ENCODE measurements at regions not wholly inside any gene's neighbourhood (a gene's known extent, or its start where the extent isn't known, plus 50 kb on each side); places are given as distances from the start of the nearest gene placed in this dataset.
"Not testable (repeated sequence)": the region's sequence is repeated elsewhere in the genome, so short reads cannot be mapped to it uniquely, and the experiment has no call there.

DNA sequence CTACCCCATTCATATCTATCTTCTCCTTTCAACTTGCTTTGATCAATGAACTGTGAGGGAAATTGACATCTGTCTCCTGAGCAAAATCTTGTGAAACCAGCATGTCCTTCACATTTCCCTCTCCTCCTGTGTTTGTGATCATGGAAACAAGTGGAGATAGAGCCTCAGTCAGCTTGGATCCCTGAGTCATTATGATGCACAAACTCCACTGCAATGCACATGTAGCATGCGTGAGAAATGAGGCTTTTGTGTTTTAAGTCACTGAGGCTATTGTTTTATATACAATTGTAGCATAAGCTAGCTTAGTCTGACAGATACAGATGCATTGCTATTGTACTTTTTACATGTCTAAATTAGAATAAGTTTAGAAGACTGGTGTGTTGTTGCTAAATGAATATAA lies 85.2 kb upstream of the HNMT start:
- Histone ChIP-seq H3K4me1 (ENCODE audit: insufficient read depth) (no peaks in the 10 kb centered on the region), H3K27ac (ENCODE audit: low read depth) (no peak overlapping the region), H3K4me3 (ENCODE audit: low read depth, low read length) (no peak overlapping the region), H3K36me3 (ENCODE audit: insufficient read depth) (no peaks in the 10 kb centered on the region)
- whole genome bisulfite sequencing = 92% methylated on average over 1 of the region's 1 CpG
- DNase-seq (ENCODE audit: extremely low spot score) = no peak

DNA sequence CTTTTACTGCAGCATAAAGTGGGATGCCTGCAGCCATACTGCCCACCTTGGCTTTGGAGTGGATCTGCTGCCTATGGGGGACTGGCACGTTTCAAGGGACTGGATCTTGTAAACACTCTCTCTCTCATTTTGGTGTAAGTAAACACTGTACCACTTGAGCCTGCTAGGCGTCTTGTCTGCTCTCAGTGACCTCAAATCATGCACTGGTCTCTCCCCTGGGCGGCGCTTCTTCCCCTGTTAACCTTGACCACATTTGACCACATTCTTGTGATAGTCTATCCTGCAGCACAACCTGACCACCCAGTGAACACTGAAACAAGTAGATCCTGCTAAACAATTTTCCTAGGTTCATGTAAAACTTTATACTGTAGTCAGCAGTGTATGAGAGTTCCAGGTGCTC lies 82.6 kb upstream of the HNMT start:
- H3K4me3 ChIP-seq (ENCODE audit: low read depth, low read length) = no peak overlapping the region
- WGBS = 78% methylated on average over 4 of the region's 4 CpGs

DNA sequence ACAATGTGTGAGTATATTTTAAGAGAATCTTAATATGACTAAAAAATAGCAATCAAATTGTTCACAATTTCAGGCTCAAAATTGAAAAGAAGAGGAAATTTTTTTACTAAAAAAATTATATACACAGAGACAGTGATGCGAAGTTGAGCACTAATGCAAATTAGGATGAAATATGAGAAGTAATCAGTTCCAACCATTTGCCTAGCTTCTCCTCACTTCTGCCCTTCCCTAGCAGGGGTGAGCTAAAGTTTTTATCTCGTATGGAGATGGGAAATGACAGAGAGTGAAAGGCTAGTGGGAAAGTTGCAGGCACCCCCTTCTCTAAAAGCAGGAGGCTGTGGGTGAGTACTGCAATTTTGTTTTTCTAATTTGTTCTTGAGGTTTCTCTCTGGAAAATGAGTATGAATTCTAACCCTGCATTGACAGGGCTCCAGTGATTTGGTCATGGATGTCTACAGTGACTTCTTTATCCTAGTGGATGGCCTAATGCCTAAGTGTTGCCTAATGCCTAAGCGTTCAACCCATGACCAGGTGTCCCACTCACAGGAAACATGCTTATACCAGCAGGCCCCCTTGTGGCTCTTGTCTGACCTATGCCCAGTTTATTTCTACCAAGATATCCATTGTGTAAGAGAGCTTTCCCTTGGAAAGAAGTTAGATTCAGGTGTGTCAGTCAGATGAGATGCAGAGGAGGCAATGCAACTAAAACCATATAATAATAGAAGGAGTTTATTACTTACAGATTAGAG lies 78.0 kb upstream of the HNMT start:
- no peak overlapping the region for H3K4me3 ChIP-seq (ENCODE audit: low read depth, low read length)
- 43% methylated on average over 3 of the region's 3 CpGs for WGBS
- H3K36me3 ChIP-seq (ENCODE audit: insufficient read depth) = no peaks in the 10 kb centered on the region
- no peak overlapping the region for H3K27ac ChIP-seq (ENCODE audit: low read depth)
- no peak for DNase-seq (ENCODE audit: extremely low spot score)
- H3K4me1 ChIP-seq (ENCODE audit: insufficient read depth) = no peaks in the 10 kb centered on the region

More for the DNA sequence above, 82.6 kb upstream of the HNMT start:
- Histone ChIP-seq H3K36me3 (ENCODE audit: insufficient read depth) (no peaks in the 10 kb centered on the region), H3K4me1 (ENCODE audit: insufficient read depth) (no peaks in the 10 kb centered on the region), H3K27ac (ENCODE audit: low read depth) (no peak overlapping the region)
- no peak for DNase-seq (ENCODE audit: extremely low spot score)

DNA sequence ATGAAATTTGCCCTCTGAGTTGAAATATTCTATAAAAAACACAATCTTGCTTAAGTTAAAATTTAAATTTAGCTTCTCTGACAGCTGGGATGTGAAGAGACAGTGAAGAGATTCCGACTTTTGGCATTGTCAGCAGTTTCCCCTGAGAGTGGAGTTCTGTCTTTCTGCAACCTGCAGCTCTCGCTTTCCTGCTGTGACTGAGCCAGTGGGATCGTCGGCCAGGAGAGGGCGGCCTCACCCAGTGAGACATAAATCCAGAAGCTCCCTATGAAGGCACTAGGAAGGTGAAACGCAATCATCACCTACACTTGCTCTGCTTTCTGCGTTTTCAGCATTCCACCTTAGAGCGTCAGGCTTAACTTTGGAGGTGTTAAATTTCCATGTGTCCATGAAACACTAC lies 75.4 kb upstream of the HNMT start:
- no peaks in the 10 kb centered on the region for H3K36me3 ChIP-seq (ENCODE audit: insufficient read depth)
- no peak overlapping the region for H3K27ac ChIP-seq (ENCODE audit: low read depth)
- WGBS = 25% methylated on average over 8 of the region's 8 CpGs
- H3K4me3 ChIP-seq (ENCODE audit: low read depth, low read length) = no peak overlapping the region
- H3K4me1 ChIP-seq (ENCODE audit: insufficient read depth) = no peaks in the 10 kb centered on the region
- no peak for DNase-seq (ENCODE audit: extremely low spot score)

DNA sequence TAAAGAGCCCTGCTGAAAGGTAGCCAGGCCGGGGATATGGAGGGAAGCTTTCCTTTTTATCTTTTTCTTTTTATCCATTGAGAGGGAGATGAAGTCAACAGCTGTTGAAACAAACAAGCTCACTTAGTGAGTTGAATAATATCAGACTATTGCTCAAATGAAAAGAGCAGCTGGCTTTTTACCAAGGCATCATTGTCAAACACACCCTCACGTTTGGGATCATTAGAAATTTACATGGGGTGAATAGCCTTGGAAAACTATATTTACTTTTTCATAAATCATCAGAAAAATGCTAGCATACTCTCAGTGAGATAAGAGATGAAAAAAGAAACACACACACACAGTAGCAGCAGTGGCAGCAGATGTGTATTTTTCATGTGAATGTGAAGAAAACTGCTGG lies 71.5 kb upstream of the HNMT start:
- H3K27ac ChIP-seq (ENCODE audit: low read depth) = no peak overlapping the region
- H3K4me3 ChIP-seq (ENCODE audit: low read depth, low read length) = no peak overlapping the region
- no peaks in the 10 kb centered on the region for H3K4me1 ChIP-seq (ENCODE audit: insufficient read depth)
- no peak for DNase-seq (ENCODE audit: extremely low spot score)
- no peaks in the 10 kb centered on the region for H3K36me3 ChIP-seq (ENCODE audit: insufficient read depth)
- WGBS = 53% methylated on average over 2 of the region's 2 CpGs

DNA sequence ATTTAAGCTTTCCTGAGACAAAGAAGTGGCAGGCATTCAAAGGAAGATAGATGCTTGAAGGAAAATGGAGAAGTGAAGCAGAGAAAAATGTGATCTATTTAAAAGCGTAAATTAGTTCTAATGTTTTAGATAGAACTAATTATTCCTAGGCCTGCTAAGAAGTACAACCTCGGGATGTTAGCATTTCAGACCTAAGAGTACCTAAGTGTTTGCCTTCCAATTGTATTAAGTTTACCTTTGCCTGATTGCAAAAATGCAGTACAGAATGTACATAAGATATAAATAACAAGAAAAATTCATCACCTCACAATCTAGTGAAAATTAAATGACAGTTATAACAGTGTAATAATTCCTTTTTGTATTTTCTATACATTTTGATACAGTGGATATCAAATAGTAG lies 71.1 kb upstream of the HNMT start:
- no peaks in the 10 kb centered on the region for H3K36me3 ChIP-seq (ENCODE audit: insufficient read depth)
- 88% methylated on average over 2 of the region's 2 CpGs for WGBS
- no peak overlapping the region for H3K4me3 ChIP-seq (ENCODE audit: low read depth, low read length)
- no peaks in the 10 kb centered on the region for H3K4me1 ChIP-seq (ENCODE audit: insufficient read depth)
- DNase-seq (ENCODE audit: extremely low spot score) = no peak
- no peak overlapping the region for H3K27ac ChIP-seq (ENCODE audit: low read depth)

DNA sequence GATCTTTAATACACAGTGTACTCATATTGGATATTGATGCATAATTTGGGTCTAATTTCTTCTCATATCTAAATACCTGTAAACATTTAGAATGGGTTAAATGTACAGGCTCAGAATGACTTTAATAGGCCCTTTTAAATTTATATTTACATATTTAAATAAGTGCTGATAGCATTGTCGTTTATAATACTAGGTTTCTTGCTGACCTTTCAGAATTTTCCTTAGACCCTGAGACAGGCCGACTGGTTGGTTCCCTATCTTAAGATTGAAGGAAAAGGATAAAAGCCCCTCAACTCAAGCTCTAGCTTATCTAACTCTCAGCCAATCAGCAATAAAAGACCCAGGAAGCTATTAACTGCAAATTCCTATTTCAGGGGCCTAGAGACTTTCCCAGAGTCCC lies 67.8 kb upstream of the HNMT start:
- H3K4me3 ChIP-seq (ENCODE audit: low read depth, low read length) = no peak overlapping the region
- no peak for DNase-seq (ENCODE audit: extremely low spot score)
- H3K36me3 ChIP-seq (ENCODE audit: insufficient read depth) = no peaks in the 10 kb centered on the region
- no peak overlapping the region for H3K27ac ChIP-seq (ENCODE audit: low read depth)
- H3K4me1 ChIP-seq (ENCODE audit: insufficient read depth) = no peaks in the 10 kb centered on the region
- 62% methylated on average over 2 of the region's 2 CpGs for WGBS

DNA sequence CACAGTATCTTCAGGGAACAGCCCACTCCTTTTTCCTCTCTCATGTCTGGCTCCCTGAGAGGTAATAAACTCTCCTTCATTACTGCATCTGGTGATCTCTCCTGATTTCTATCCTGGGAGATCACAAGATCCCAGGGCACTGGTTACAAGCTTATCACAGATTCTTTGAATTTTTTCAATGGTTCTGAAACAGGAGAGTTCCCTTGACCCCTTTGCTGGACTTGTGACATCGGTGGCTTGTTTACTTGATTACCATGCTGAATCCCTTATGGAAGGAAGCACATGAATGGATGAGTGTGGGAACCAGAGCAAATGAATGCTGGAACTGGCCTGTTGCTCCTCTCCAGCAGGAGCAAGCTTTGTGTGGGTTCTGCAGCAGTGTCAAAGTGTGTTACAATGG lies 67.2 kb upstream of the HNMT start:
- no peak for DNase-seq (ENCODE audit: extremely low spot score)
- no peaks in the 10 kb centered on the region for H3K4me1 ChIP-seq (ENCODE audit: insufficient read depth)
- no peak overlapping the region for H3K27ac ChIP-seq (ENCODE audit: low read depth)
- no peaks in the 10 kb centered on the region for H3K36me3 ChIP-seq (ENCODE audit: insufficient read depth)
- 51% methylated on average over 1 of the region's 1 CpG for WGBS
- no peak overlapping the region for H3K4me3 ChIP-seq (ENCODE audit: low read depth, low read length)

DNA sequence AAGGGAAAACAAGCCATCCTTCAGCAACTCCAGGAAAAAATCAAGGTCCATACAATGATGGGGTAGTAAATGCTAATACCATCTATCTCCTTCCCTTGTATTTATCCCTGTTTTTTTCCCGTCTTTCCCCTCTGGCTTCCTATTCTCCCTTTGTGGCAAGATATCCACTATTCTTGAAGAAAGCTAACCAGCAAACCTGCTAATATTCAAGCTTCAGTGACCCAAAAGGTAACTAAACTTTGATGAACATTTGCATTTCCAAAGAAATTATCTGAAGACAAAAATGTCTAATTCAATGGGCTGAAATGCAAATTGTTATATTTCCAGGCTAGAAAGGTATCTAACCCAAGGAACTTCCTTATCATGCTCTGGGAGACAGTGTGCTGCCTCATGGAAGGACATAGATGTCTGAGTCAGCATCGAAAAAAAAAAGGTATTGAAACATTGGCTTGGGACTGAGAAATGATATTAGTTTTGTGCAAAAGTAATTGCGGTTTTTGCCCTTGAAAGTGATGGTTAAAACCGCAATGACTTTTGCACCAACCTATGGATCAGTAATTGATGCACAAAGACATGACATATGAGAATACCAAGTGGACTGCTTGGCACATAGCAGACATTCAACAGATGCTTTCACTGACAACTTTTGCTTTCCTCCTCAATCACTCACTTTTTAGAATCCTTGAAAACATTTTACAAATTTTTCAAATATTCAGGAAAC lies 63.7 kb upstream of the HNMT start:
- H3K27ac ChIP-seq (ENCODE audit: low read depth) = no peak overlapping the region
- no peaks in the 10 kb centered on the region for H3K36me3 ChIP-seq (ENCODE audit: insufficient read depth)
- DNase-seq (ENCODE audit: extremely low spot score) = no peak
- 73% methylated on average over 4 of the region's 4 CpGs for WGBS
- H3K4me1 ChIP-seq (ENCODE audit: insufficient read depth) = no peaks in the 10 kb centered on the region
- H3K4me3 ChIP-seq (ENCODE audit: low read depth, low read length) = no peak overlapping the region

DNA sequence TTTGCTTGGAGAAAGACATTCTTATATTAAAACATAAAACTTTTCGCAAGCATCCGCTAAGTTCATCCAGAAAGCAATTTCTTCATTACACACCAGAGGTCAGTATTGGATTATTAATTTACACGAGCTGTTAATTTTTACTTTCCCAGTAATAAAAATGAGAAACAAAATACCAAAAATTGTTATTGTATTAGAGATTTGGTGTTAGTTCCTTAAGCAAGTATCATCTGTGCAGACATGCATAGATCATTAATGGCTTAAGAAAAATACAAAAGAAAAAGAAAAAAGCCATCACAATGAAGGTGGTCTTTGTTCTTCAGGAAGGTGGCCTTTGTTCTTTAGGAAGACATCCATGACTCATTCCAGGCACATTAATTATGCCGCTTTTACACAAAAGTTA lies 53.6 kb upstream of the HNMT start:
- no peak overlapping the region for H3K27ac ChIP-seq (ENCODE audit: low read depth)
- H3K4me3 ChIP-seq (ENCODE audit: low read depth, low read length) = no peak overlapping the region
- WGBS = 35% methylated on average over 4 of the region's 4 CpGs
- peak; percentile 18 for DNase-seq (ENCODE audit: extremely low spot score)
- H3K4me1 ChIP-seq (ENCODE audit: insufficient read depth) = no peaks in the 10 kb centered on the region
- no peaks in the 10 kb centered on the region for H3K36me3 ChIP-seq (ENCODE audit: insufficient read depth)

DNA sequence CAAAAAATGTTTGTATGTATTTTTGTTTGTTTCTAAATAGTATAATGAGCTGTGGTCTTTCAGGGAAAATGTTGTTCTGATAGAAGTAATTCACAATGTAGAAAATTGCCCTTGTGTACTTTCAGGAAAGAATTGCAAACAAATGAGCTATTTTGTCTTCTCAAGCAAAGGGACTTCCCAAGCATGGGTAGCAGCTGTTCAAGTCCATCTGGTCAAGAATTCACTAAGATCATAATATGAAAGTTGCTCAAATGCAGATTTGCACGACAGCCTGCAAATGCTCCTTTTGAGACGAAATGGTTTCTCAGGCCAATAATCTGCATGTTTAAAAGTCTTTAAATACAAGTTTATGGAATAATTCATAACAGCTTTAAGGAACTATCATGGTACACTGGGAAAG lies 51.9 kb upstream of the HNMT start:
- no peak for DNase-seq (ENCODE audit: extremely low spot score)
- H3K36me3 ChIP-seq (ENCODE audit: insufficient read depth) = no peaks in the 10 kb centered on the region
- WGBS = 54% methylated on average over 2 of the region's 2 CpGs
- H3K27ac ChIP-seq (ENCODE audit: low read depth) = no peak overlapping the region
- no peak overlapping the region for H3K4me3 ChIP-seq (ENCODE audit: low read depth, low read length)
- no peaks in the 10 kb centered on the region for H3K4me1 ChIP-seq (ENCODE audit: insufficient read depth)

DNA sequence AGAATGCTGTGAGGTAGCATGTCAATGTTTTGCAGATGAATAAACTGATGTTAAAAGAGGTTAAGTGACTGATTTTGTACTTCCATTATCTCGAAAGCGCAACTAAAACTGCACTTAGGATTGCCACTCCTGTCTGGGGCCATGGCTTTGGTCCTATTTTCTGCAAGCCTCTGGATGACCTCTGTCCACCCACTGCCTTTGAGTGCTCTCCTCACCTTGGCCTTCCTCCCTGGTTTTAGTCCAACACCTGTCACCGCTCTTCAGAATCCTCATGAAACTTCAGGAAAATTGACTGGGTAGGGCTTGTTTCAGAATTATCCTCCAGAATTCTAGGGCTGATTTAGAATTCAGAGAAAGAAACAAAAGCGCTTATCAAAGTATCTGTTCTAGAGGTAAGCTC lies 51.1 kb upstream of the HNMT start:
- H3K4me3 ChIP-seq (ENCODE audit: low read depth, low read length) = no peak overlapping the region
- no peaks in the 10 kb centered on the region for H3K4me1 ChIP-seq (ENCODE audit: insufficient read depth)
- no peak for DNase-seq (ENCODE audit: extremely low spot score)
- no peaks in the 10 kb centered on the region for H3K36me3 ChIP-seq (ENCODE audit: insufficient read depth)
- 97% methylated on average over 4 of the region's 4 CpGs for WGBS
- no peak overlapping the region for H3K27ac ChIP-seq (ENCODE audit: low read depth)

DNA sequence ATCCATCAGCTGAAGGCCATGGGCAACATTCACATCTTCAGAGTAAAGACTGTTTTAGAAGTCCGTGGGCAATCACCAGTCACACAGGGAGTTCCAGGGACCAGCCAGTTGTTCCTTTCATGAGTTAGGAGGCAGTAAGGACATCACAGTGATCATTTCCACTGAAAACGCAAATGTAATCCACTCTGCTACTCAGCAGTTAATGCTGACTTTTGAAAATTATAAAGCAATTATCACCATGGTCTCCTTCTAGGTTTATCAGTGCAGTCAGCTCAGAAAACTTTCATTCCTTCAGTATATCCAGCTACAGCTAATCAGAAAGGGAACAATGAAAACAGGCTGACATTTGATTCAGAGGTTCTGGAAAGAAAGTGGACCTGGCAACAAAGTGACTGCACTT lies 50.6 kb upstream of the HNMT start:
- H3K4me3 ChIP-seq (ENCODE audit: low read depth, low read length); H3K36me3 ChIP-seq (ENCODE audit: insufficient read depth); DNase-seq (ENCODE audit: extremely low spot score); H3K4me1 ChIP-seq (ENCODE audit: insufficient read depth); H3K27ac ChIP-seq (ENCODE audit: low read depth): not testable (repeated sequence)
- 85% methylated on average over 2 of the region's 2 CpGs for WGBS
